HG03095 (cell line): ENCODE measurements at regions not wholly inside any gene's neighbourhood (a gene's known extent, or its start where the extent isn't known, plus 50 kb on each side); places are given as distances from the start of the nearest gene placed in this dataset.
"Not testable (repeated sequence)": the region's sequence is repeated elsewhere in the genome, so short reads cannot be mapped to it uniquely, and the experiment has no call there.

Experiments used
- ATAC-seq: cut with Tn5 transposase; IDR thresholded peaks from one replicate; pipeline ENCODE4 v1.9.1; 2021; ENCODE audit warnings: moderate library complexity; ENCODE audit not compliant: unreplicated experiment

- ATAC-seq = no peak
These were observed 770.8 kb downstream of the EPHA7 start for GRCh38 chr6:92648364-92649086.

- no peak for ATAC-seq
These were observed 771.7 kb downstream of the EPHA7 start for GRCh38 chr6:92647630-92648029.

GRCh38 chr6:92644104-92644791 lies 775.1 kb downstream of the EPHA7 start:
- not testable (repeated sequence) for ATAC-seq

GRCh38 chr6:92635553-92636153 lies 783.7 kb downstream of the EPHA7 start:
- no peak for ATAC-seq

- no peak for ATAC-seq
These were observed 784.8 kb downstream of the EPHA7 start for GRCh38 chr6:92634561-92634960.

- ATAC-seq = no peak
These were observed 795.9 kb downstream of the EPHA7 start for GRCh38 chr6:92623431-92623830.

- no peak for ATAC-seq
These were observed 801.6 kb downstream of the EPHA7 start for GRCh38 chr6:92617721-92618120.

- no peak for ATAC-seq
These were observed 810.6 kb downstream of the EPHA7 start for GRCh38 chr6:92608751-92609150.

GRCh38 chr6:92593201-92593600 lies 826.2 kb downstream of the EPHA7 start:
- ATAC-seq = no peak

- ATAC-seq = no peak
These were observed 829.4 kb downstream of the EPHA7 start for GRCh38 chr6:92589996-92590395.

- no peak for ATAC-seq
These were observed 831.2 kb downstream of the EPHA7 start for GRCh38 chr6:92588148-92588547.

- ATAC-seq = no peak
These were observed 831.8 kb downstream of the EPHA7 start for GRCh38 chr6:92587525-92587924.

- no peak for ATAC-seq
These were observed 833.0 kb downstream of the EPHA7 start for GRCh38 chr6:92586236-92586977.

- ATAC-seq = no peak
These were observed 837.1 kb downstream of the EPHA7 start for GRCh38 chr6:92582211-92582610.

GRCh38 chr6:92577077-92577719 lies 842.2 kb downstream of the EPHA7 start:
- ATAC-seq = no peak

GRCh38 chr6:92568541-92568940 lies 850.8 kb downstream of the EPHA7 start:
- no peak for ATAC-seq

- ATAC-seq = no peak
These were observed 852.7 kb downstream of the EPHA7 start for GRCh38 chr6:92566632-92567031.

- no peak for ATAC-seq
These were observed 855.0 kb downstream of the EPHA7 start for GRCh38 chr6:92564376-92564775.

- no peak for ATAC-seq
These were observed 859.7 kb downstream of the EPHA7 start for GRCh38 chr6:92559611-92560010.

- ATAC-seq = no peak
These were observed 860.4 kb downstream of the EPHA7 start for GRCh38 chr6:92559003-92559402.

- ATAC-seq = no peak
These were observed 868.9 kb downstream of the EPHA7 start for GRCh38 chr6:92550501-92550900.
